Jurkat, Clone E6-1 (cell line): ENCODE measurements at regions not wholly inside any gene's neighbourhood (a gene's known extent, or its start where the extent isn't known, plus 50 kb on each side); places are given as distances from the start of the nearest gene placed in this dataset.
"Not testable (repeated sequence)": the region's sequence is repeated elsewhere in the genome, so short reads cannot be mapped to it uniquely, and the experiment has no call there.

Experiments used
- DNase-seq: peaks from one replicate; pipeline ENCODE4 v3.0.0-alpha.2; 2011; ENCODE audit warnings: low read depth, low spot score
- H3K4me3 ChIP-seq: 2 replicates; pipeline ENCODE4 v1.5.1; 2011; ENCODE audit warnings: mild to moderate bottlenecking, low read length, control low read depth, moderate library complexity

- DNase-seq: no peak
- no peak overlapping the region for H3K4me3 ChIP-seq
These were observed 215.1 kb upstream of the KIF2A start for GRCh38 chr5:62090953-62091352.

DNA sequence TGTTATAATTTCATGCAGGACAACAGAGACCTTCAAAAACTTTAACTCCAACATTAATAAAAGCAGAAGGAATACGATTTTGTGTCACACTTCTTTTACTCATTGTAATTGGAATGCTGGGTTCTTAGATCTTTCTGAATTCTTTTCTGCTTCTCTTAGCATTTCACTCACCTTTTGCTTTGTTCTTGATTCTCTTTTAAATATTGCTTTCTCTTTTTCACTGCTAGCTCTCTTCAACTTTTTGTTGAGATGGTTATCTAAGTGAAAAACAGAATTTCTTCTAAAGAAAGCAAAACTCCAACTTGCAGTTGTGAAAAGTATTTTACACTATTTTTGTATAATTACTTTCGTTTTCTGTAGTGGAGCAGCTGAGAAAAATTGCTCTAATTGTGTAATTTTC, 212.6 kb upstream of the KIF2A start:
- DNase-seq: no peak
- no peak overlapping the region for H3K4me3 ChIP-seq

DNA sequence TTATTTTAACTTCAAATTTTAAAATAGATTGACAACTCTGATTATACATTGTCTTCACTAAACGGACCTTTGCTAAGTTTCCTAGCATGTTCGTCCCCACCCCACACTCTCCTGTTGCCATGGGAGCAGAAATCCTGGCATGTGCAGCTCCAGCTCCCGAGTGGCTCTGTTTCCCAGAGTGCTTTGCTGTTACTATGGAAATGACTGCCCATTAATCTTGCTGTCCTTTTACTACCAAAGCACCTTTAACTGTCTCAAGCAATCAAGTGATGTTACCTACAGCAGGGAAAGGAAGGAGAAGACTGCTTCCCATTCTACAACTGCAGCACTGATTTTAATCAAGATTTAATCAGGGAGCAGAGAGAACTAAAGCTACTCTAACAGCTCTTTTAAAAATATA, 212.0 kb upstream of the KIF2A start:
- DNase-seq: no peak
- H3K4me3 ChIP-seq: no peak overlapping the region

DNA sequence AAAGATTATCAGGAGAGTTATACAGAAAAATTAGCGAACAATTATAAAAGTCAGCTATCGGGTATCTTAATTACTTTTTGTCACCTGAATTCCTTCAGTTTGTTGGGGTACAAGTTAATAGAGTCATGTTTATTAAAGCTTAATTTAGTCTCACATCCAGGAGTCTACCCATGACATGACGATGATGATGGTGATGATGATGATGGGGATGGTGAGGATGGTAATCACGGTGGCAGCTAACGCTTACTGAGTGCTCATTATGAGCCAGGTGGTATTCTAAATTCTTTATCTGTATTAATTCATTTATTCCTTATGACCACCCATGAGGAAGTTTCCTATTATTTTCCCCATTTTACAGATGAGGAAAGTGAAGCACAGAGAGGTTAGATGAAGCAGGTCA, 208.6 kb upstream of the KIF2A start:
- no peak for DNase-seq
- H3K4me3 ChIP-seq: no peak overlapping the region

GRCh38 chr5:62100201-62100600, 205.8 kb upstream of the KIF2A start:
- DNase-seq: no peak

DNA sequence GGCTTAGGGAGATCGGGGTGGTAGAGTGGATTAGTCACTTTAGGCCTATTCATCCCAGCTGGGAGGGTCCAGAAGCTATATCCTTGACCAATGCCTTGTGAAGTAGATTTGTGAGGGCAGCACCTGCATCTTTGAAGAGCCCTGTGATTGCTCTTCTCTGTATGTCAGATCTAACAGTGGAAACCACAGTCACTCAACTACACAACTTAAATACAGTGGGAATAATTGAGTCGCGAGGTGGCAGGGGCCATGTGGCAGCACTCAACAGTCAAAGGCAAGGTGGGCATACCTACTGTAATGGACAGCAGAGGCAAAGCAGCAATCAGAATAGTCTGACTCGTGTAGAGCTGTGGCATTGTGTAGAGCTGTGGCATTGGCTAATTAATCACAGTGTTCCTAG, 202.1 kb upstream of the KIF2A start:
- H3K4me3 ChIP-seq, DNase-seq: not testable (repeated sequence)

More at GRCh38 chr5:62100201-62100600, 205.8 kb upstream of the KIF2A start:
- H3K4me3 ChIP-seq: no peak overlapping the region

DNA sequence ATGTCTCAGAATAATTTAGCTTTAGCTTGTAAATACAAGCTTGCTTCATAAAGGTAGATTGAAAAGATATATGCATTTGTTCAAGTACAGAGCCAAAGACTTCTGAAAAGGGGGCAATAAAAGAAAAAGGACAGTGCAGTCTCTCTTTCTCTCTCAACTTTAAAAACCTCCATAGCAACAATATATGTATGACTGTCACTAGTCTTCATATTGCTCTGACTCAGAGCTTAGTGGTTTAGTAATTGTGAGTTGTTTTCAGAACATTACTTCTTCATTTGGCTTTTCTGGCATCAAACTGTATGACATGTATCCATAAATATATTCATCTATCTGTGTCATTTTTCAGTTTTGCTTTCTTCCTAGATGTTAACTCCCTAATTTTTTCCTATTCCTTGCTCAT, 194.6 kb upstream of the KIF2A start:
- no peak overlapping the region for H3K4me3 ChIP-seq
- DNase-seq: no peak

- DNase-seq: no peak
- H3K4me3 ChIP-seq: no peak overlapping the region
These were observed 193.2 kb upstream of the KIF2A start for GRCh38 chr5:62112689-62113228.

DNA sequence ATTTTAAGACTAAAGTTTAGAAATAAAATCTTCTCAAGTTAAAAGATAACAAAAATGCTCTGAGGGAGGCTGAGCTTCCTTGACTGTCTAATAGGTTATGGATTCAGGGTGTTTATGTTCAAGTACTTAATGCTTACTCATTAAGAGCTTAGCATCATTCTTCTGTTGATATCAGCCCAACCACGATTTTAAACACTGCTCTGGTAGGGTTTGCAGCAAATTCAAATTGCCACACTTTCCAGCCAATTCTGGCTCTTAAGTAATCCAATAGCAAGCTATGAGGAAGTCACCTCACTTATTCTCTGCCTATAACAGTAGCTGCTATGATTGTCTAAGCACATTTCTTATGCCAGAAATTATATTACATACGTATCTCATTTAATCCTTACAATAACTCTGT, 191.0 kb upstream of the KIF2A start:
- no peak overlapping the region for H3K4me3 ChIP-seq
- DNase-seq: no peak

GRCh38 chr5:62124266-62124665, 181.7 kb upstream of the KIF2A start:
- DNase-seq: no peak
- no peak overlapping the region for H3K4me3 ChIP-seq

DNA sequence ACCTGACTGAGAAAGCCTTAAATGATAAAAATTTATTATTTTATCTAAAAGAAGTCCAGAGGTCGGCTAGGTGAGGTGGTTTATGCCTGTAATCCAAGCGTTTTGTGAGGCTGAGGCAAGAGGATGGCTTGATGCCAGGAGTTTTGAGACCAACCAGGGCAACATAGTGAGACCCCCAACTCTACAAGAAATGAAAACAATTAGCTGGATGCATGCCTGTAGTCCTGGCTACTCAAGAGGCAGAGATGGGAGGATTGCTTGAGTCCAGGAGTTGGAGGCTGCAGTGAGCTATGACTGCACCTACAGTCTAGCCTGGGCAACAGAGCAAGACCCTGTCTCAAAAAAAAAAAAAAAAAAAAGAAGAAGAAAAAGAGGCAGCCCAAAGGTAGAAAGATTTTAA, 179.9 kb upstream of the KIF2A start:
- H3K4me3 ChIP-seq: no peak overlapping the region
- no peak for DNase-seq

- no peak overlapping the region for H3K4me3 ChIP-seq
- DNase-seq: no peak
These were observed 178.8 kb upstream of the KIF2A start for GRCh38 chr5:62127098-62127736.

- no peak for DNase-seq
- no peak overlapping the region for H3K4me3 ChIP-seq
These were observed 175.9 kb upstream of the KIF2A start for GRCh38 chr5:62130107-62130506.

DNA sequence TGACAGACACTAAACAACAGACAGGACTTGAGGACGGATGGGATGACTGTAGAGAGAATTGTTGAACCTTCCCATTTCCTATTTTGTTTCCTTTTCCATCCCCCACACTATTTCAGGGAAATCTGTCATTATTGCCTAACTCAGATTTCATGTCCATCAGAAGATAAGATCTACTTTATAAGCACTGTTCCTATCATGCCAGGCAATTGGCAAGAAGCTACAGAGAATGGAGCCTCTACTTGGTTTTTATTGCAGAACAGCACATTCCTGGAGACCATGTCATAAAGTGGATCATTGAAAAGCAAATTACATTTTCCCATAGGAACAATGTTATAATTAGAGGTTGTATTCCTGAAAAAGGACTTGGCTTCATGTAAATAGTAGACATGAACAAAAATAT, 173.7 kb upstream of the KIF2A start:
- no peak overlapping the region for H3K4me3 ChIP-seq
- DNase-seq: no peak

DNA sequence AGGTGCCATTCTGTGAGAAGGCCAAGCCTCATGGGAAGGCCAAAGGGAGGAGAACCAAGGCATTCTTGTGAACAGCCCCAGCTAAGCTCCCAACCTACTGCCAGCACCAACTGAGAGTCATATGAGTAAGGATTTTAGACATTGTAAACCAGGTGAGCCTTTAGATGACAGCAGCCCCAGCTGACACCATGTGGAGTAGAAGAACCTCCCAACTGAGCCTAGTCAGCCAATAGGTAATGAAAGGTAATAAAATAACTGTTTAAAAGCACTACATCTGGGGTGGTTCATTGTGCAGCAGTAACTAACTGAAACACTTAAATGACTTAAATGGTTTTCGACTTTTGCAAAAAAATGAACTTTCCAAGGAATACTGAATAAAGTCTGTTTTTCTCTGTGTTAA, 172.6 kb upstream of the KIF2A start:
- no peak overlapping the region for H3K4me3 ChIP-seq
- DNase-seq: no peak

DNA sequence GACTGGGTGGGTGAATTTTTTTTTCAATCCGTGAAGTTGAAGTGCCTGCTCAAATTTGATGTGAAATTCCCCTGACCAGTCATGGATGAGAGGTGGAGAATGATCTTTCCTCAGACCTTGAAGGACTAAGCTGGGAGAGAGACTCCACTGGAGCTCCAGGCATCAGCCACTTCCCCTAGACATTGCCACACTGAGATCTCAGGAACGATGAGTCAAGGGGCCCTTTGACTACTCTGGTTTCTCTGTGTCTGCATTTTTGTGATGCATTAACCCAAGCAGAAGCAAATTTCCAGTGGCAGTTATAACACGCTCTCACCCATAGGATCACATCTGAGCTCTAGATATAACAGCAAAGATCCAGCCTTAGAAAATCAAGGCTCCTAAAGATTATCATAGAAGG, 171.2 kb upstream of the KIF2A start:
- no peak for DNase-seq

GRCh38 chr5:62137628-62138027, 168.4 kb upstream of the KIF2A start:
- no peak overlapping the region for H3K4me3 ChIP-seq
- no peak for DNase-seq

More for the DNA sequence above, 171.2 kb upstream of the KIF2A start:
- H3K4me3 ChIP-seq: no peak overlapping the region

DNA sequence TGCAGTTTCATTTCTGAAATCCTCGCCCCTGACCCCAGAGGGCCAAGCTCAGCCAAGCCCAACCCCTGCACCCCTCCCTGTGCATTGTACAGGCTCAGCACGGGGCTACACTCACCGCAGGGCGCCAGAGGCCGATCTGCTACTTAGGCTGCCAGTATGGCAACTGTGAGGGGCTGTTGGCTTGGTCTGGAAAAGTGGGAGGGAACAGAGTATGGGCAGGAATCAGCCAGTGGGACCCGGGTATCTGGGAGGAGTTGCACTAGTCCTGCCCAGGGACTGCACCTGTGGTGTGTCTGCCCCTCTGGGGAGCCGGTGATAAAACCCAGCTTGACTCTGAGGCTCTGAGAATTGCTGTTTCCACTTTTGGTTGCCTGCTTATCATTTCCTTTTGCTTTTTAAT, 167.4 kb upstream of the KIF2A start:
- H3K4me3 ChIP-seq: peak overlapping the region; percentile 33
- DNase-seq: peak; percentile 65

GRCh38 chr5:62139741-62140140, 166.3 kb upstream of the KIF2A start:
- H3K4me3 ChIP-seq: no peak overlapping the region
- DNase-seq: peak; percentile 91

DNA sequence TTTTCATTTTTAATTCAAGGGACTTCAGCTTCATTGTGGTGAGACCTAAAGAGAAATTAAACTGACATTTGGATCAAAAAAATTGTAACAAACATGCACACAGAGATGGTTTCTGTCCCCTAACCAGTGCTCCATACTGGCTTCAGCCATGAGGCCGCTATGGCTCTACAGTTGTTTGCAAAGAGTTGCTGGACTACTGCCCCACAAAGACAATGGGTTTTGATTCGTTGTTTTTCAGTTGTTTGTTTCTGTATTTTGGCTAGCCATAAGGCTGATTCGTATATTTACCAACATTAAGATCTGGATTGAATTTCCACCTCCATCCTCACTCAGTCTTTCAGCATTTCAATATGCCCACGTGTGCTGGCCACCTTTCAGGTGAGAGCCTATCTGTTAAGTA, 163.7 kb upstream of the KIF2A start:
- H3K4me3 ChIP-seq: no peak overlapping the region
- DNase-seq: no peak
